ENCODE measurements at regions not wholly inside any gene's neighbourhood (a gene's known extent, or its start where the extent isn't known, plus 50 kb on each side); places are given as distances from the start of the nearest gene placed in this dataset.

DNA sequence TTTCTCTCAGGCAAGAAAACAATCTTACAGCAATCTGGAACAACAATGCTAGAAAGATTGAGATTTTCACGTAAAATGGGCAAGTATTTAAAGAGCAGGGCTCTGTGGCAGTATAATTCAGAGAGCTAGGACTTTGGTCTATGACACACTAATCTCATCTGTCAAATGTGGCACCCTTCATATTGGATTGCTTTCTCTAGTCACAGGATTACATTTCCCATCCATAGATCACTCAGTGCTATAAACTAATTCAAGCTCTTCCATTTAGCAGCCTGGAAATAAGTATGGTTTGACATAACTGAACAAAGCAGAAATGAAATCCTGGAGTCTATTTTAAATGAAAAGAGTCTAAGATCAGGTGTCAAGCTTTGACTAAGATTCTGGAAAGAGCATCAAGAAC is 263.1 kb upstream of the TMPRSS15 start:
- TF ChIP-seq, protein P1, sequence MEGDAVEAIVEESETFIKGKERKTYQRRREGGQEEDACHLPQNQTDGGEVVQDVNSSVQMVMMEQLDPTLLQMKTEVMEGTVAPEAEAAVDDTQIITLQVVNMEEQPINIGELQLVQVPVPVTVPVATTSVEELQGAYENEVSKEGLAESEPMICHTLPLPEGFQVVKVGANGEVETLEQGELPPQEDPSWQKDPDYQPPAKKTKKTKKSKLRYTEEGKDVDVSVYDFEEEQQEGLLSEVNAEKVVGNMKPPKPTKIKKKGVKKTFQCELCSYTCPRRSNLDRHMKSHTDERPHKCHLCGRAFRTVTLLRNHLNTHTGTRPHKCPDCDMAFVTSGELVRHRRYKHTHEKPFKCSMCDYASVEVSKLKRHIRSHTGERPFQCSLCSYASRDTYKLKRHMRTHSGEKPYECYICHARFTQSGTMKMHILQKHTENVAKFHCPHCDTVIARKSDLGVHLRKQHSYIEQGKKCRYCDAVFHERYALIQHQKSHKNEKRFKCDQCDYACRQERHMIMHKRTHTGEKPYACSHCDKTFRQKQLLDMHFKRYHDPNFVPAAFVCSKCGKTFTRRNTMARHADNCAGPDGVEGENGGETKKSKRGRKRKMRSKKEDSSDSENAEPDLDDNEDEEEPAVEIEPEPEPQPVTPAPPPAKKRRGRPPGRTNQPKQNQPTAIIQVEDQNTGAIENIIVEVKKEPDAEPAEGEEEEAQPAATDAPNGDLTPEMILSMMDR (IDR thresholded peaks at IDR 0.05; ENCODE audit: low read length): no peak
- no peak for TF ChIP-seq EZH2 (optimal IDR thresholded peaks at IDR 0.05; ENCODE audit: low read depth, low read length)
- TF ChIP-seq EZH2phosphoT487 (IDR thresholded peaks at IDR 0.05; ENCODE audit: low read length): no peak

All from MM.1S (cell line).